DMS114 treated with DMSO at 0.1 percent for 48 hours (cell line): ENCODE measurements at regions not wholly inside any gene's neighbourhood (a gene's known extent, or its start where the extent isn't known, plus 50 kb on each side); places are given as distances from the start of the nearest gene placed in this dataset.

Experiments
- DNase-seq: peaks from one replicate; lab custom pipeline; 2025; ENCODE audit not compliant: unreplicated experiment; lab: John Stamatoyannopoulos, UW

- no peak for DNase-seq
Measured at GRCh38 chr7:120215654-120216053, 57.3 kb upstream of the KCND2 start.

DNA sequence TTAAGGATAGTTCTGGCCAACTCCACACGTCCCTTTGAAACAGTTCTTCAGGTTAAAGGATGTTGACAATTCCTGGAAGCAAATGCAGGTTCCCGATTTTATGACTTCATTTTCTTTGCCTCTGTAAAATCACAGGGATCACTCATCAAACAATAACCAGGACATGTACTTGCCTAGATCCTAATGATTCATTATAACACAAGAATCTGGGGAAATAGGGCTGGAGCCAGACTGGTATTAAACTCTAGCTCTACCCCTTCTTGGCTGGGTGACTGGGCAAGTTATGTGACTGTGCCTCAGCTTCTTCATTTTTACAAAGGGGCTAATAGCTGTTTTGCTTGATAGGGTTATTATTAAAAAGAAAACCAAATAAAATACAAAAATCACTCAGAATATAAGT is 56.0 kb upstream of the KCND2 start:
- no peak for DNase-seq

- no peak for DNase-seq
Measured at GRCh38 chr7:120218712-120219111, 54.3 kb upstream of the KCND2 start.

GRCh38 chr7:120221666-120222065 is 51.3 kb upstream of the KCND2 start:
- DNase-seq: no peak
